Daoy (cell line): ENCODE measurements at regions not wholly inside any gene's neighbourhood (a gene's known extent, or its start where the extent isn't known, plus 50 kb on each side); places are given as distances from the start of the nearest gene placed in this dataset.

ENCODE experiments used
- DNase-seq: peaks from one replicate; pipeline ENCODE4 v3.0.0-alpha.2; 2015; ENCODE audit warnings: low read depth

GRCh38 chr15:39180030-39180429 lies 400.8 kb upstream of the THBS1 start:
- peak; percentile 15 for DNase-seq

- DNase-seq = no peak
Observed at GRCh38 chr15:39180483-39180933, 400.4 kb upstream of the THBS1 start.

- DNase-seq = no peak
Observed at GRCh38 chr15:39181056-39181747, 399.7 kb upstream of the THBS1 start.

GRCh38 chr15:39181940-39182339 lies 398.9 kb upstream of the THBS1 start:
- peak; percentile 21 for DNase-seq

- DNase-seq = no peak
Observed at GRCh38 chr15:39183164-39183881, 397.6 kb upstream of the THBS1 start.

- DNase-seq = peak; percentile 64
Observed at GRCh38 chr15:39184701-39185390, 396.0 kb upstream of the THBS1 start.

- no peak for DNase-seq
Observed at GRCh38 chr15:39188314-39188713, 392.6 kb upstream of the THBS1 start.

GRCh38 chr15:39188930-39189329 lies 391.9 kb upstream of the THBS1 start:
- DNase-seq = peak; percentile 84

GRCh38 chr15:39191871-39192291 lies 389.0 kb upstream of the THBS1 start:
- peak; percentile 64 for DNase-seq

GRCh38 chr15:39192351-39192750 lies 388.5 kb upstream of the THBS1 start:
- no peak for DNase-seq

- no peak for DNase-seq
Observed at GRCh38 chr15:39192979-39193560, 387.8 kb upstream of the THBS1 start.

GRCh38 chr15:39193611-39194010 lies 387.3 kb upstream of the THBS1 start:
- DNase-seq = no peak

- peak; percentile 43 for DNase-seq
Observed at GRCh38 chr15:39194106-39194830, 386.6 kb upstream of the THBS1 start.

GRCh38 chr15:39195961-39196486 lies 384.9 kb upstream of the THBS1 start:
- peak; percentile 90 for DNase-seq

- DNase-seq = no peak
Observed at GRCh38 chr15:39198044-39199000, 382.6 kb upstream of the THBS1 start.

- DNase-seq = peak; percentile 49
Observed at GRCh38 chr15:39199076-39199475, 381.8 kb upstream of the THBS1 start.

GRCh38 chr15:39200586-39200985 lies 380.3 kb upstream of the THBS1 start:
- no peak for DNase-seq

- no peak for DNase-seq
Observed at GRCh38 chr15:39202641-39203040, 378.2 kb upstream of the THBS1 start.

- no peak for DNase-seq
Observed at GRCh38 chr15:39204031-39204430, 376.8 kb upstream of the THBS1 start.

GRCh38 chr15:39205081-39205480 lies 375.8 kb upstream of the THBS1 start:
- no peak for DNase-seq
